OCI-LY3 (cell line): ENCODE measurements at regions not wholly inside any gene's neighbourhood (a gene's known extent, or its start where the extent isn't known, plus 50 kb on each side); places are given as distances from the start of the nearest gene placed in this dataset.

Experiments used
- H2AFZ ChIP-seq: fragments of 200-600, 300-600 bp; shearing (Covaris generic); 2 replicates; pipeline ENCODE4 v1.6.0; 2014; ENCODE audit warnings: antibody characterized with exemption, low read depth, low read length
- H3K27ac ChIP-seq: fragments of 200-600, 300-600 bp; sonication (generic); 2 replicates; pipeline ENCODE4 v1.5.1; 2014; ENCODE audit warnings: mild to moderate bottlenecking, low read length, moderate library complexity, mixed read lengths
- H3K27me3 ChIP-seq: fragments of 200-600, 300-600 bp; sonication (generic); 2 replicates; pipeline ENCODE4 v1.6.1; 2014; ENCODE audit warnings: low read depth, low read length, mixed read lengths
- H3K36me3 ChIP-seq: fragments of 200-600, 300-600 bp; sonication (generic); replicated peaks from 2 replicates; pipeline ENCODE3; 2014; ENCODE audit warnings: low read depth, low read length, mixed read lengths
- H3K4me1 ChIP-seq: fragments of 300-600, 200-600 bp; sonication (generic); 2 replicates; pipeline ENCODE4 v1.6.1; 2014; ENCODE audit warnings: low read length, mixed read lengths
- H3K4me2 ChIP-seq: fragments of 200-600, 300-600 bp; sonication (generic); 2 replicates; pipeline ENCODE4 v1.6.1; 2014; ENCODE audit warnings: low read length, mixed read lengths
- H3K4me3 ChIP-seq: fragments of 300-600, 200-600 bp; sonication (generic); 2 replicates; pipeline ENCODE4 v1.5.1; 2014; ENCODE audit warnings: antibody characterized with exemption, mild to moderate bottlenecking, low read length, moderate library complexity
- H3K79me2 ChIP-seq: fragments of 300-600, 200-600 bp; shearing (Covaris generic); 2 replicates; pipeline ENCODE4 v1.6.1; 2014; ENCODE audit warnings: mild to moderate bottlenecking, low read length, mixed read lengths
- H3K9ac ChIP-seq: fragments of 300-600, 200-600 bp; shearing (Covaris generic); 2 replicates; pipeline ENCODE4 v1.6.0; 2014; ENCODE audit warnings: mild to moderate bottlenecking, low read length, moderate library complexity
- H3K9me3 ChIP-seq: fragments of 200-600, 300-600 bp; shearing (Covaris generic); 2 replicates; pipeline ENCODE4 v1.6.1; 2014; ENCODE audit warnings: low read length, mixed read lengths; ENCODE audit not compliant: insufficient read depth
- H4K20me1 ChIP-seq: fragments of 200-600, 300-600 bp; sonication (generic); 2 replicates; pipeline ENCODE4 v1.6.1; 2016; ENCODE audit warnings: low read length, mixed read lengths; ENCODE audit not compliant: insufficient read depth
- CTCF ChIP-seq: fragments of 200-600, 300-600 bp; sonication (generic); IDR thresholded peaks from 2 replicates; pipeline ENCODE4 v1.5.1; 2014; ENCODE audit warnings: antibody characterized with exemption, low read length, low read depth
- EZH2phosphoT487 ChIP-seq: fragments of 200-600 bp; shearing (Covaris generic); IDR thresholded peaks from 2 replicates; pipeline ENCODE4 v1.6.1; 2018; ENCODE audit warnings: antibody characterized with exemption, mixed run types, low read depth

- Histone ChIP-seq H3K36me3 (no peaks in the 10 kb centered on the region), H4K20me1 (no peaks in the 10 kb centered on the region), H3K27ac (no peak overlapping the region), H3K4me3 (no peak overlapping the region), H2AFZ (no peak overlapping the region), H3K4me2 (no peak overlapping the region), H3K9ac (no peak overlapping the region), H3K4me1 (peaks cover 14% of the 10 kb centered on the region), H3K9me3 (no peaks in the 10 kb centered on the region), H3K79me2 (no peaks in the 10 kb centered on the region), H3K27me3 (no peaks in the 10 kb centered on the region)
- TF ChIP-seq CTCF (no peak), EZH2phosphoT487 (no peak)
Measured at GRCh38 chr1:88286716-88287115, 397.4 kb upstream of the PKN2 start.

- TF ChIP-seq CTCF, result no peak
- TF ChIP-seq EZH2phosphoT487, result no peak
- Histone ChIP-seq H4K20me1 (no peaks in the 10 kb centered on the region), H3K27ac (no peak overlapping the region), H3K4me1 (peaks cover 14% of the 10 kb centered on the region), H3K4me3 (no peak overlapping the region), H3K79me2 (no peaks in the 10 kb centered on the region), H2AFZ (no peak overlapping the region), H3K4me2 (no peak overlapping the region), H3K27me3 (no peaks in the 10 kb centered on the region), H3K9ac (no peak overlapping the region), H3K9me3 (no peaks in the 10 kb centered on the region), H3K36me3 (no peaks in the 10 kb centered on the region)
Measured at GRCh38 chr1:88288571-88288970, 395.5 kb upstream of the PKN2 start.

- no peaks in the 10 kb centered on the region for H3K36me3 ChIP-seq
- H3K9me3 ChIP-seq, result no peaks in the 10 kb centered on the region
- no peak overlapping the region for H3K27ac ChIP-seq
- no peak for TF ChIP-seq CTCF
- no peak for TF ChIP-seq EZH2phosphoT487
- no peaks in the 10 kb centered on the region for H3K79me2 ChIP-seq
- H3K9ac ChIP-seq, result no peak overlapping the region
- no peak overlapping the region for H2AFZ ChIP-seq
- no peaks in the 10 kb centered on the region for H4K20me1 ChIP-seq
- no peak overlapping the region for H3K4me3 ChIP-seq
- H3K4me2 ChIP-seq, result no peak overlapping the region
- H3K27me3 ChIP-seq, result no peaks in the 10 kb centered on the region
- H3K4me1 ChIP-seq, result peaks cover 14% of the 10 kb centered on the region
Measured at GRCh38 chr1:88289401-88290102, 394.5 kb upstream of the PKN2 start.

DNA sequence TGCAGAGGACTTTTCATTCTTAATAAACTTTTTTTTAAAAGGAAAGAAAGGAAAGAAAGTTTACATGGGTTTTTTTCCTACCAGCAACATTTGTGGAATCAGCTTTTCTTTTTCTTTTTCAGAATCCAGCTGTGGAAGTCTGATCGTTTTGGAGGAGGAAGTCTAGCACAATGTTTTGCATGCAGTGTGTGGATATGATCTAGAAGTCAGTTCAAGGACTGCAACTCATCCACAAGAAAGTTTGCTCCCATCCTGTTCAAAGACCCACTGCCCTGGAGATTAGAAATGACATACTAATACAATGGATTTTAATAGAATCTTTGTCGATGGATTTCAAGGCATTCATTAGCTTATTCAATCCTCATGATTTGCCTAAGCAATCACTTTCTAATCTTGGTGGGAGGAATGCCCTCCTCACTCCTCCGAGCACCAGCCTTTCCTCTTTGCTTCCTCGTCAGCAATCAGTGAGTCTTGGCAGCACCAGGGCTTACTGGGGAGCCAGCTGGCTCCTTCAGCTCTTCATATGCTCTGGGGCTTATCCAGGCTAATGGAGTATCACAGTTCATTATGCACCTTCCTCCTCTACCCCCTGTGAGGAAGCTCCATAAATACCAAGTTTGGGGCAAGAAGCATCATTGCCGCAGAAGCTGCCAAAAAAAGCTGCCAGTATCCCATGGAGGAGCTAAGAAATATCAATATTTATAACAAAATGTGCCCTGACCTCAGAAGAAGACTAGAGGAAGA lies 392.3 kb upstream of the PKN2 start:
- Histone ChIP-seq H3K9ac (no peak overlapping the region), H3K4me3 (no peak overlapping the region), H3K9me3 (no peaks in the 10 kb centered on the region), H3K27me3 (no peaks in the 10 kb centered on the region), H3K27ac (no peak overlapping the region), H3K4me1 (peaks cover 14% of the 10 kb centered on the region), H3K36me3 (no peaks in the 10 kb centered on the region), H4K20me1 (no peaks in the 10 kb centered on the region), H3K79me2 (no peaks in the 10 kb centered on the region), H2AFZ (no peak overlapping the region), H3K4me2 (no peak overlapping the region)
- TF ChIP-seq EZH2phosphoT487, result no peak
- no peak for TF ChIP-seq CTCF
